SK-N-SH (cell line): ENCODE measurements at regions not wholly inside any gene's neighbourhood (a gene's known extent, or its start where the extent isn't known, plus 50 kb on each side); places are given as distances from the start of the nearest gene placed in this dataset.

ENCODE experiments used
- EP300 ChIP-seq, 2 experiments: IDR thresholded peaks; 2 replicates each; pipeline versions ENCODE4 v1.4.0 to v1.6.1; 2012; ENCODE audit warnings: borderline replicate concordance in 1 of 2, low read depth in 1 of 2, low read length in 1 of 2
- FOXJ3 ChIP-seq: sonication (generic); formaldehyde crosslinking; IDR thresholded peaks from 2 replicates; pipeline ENCODE4 v1.5.1; 2020; ENCODE audit warnings: mild to moderate bottlenecking, missing genetic modification reagents
- FOXM1 ChIP-seq: IDR thresholded peaks from 2 replicates; pipeline ENCODE4 v1.4.0; 2012; ENCODE audit warnings: low read depth, mild to moderate bottlenecking
- MAX ChIP-seq: IDR thresholded peaks from 2 replicates; pipeline ENCODE4 v1.4.0; 2012; ENCODE audit warnings: low read depth
- NRF1 ChIP-seq: IDR thresholded peaks from 2 replicates; pipeline ENCODE4 v1.6.1; 2012; ENCODE audit warnings: low read depth, mild to moderate bottlenecking, low read length
- POLR2AphosphoS5 ChIP-seq: IDR thresholded peaks from 2 replicates; pipeline ENCODE4 v1.6.1; 2012; ENCODE audit warnings: low read depth, low read length
- RXRA ChIP-seq: IDR thresholded peaks from 2 replicates; pipeline ENCODE4 v1.4.0; 2012; ENCODE audit warnings: low read depth, mild to moderate bottlenecking, borderline replicate concordance
- TAF1 ChIP-seq: IDR thresholded peaks from 2 replicates; pipeline ENCODE4 v1.6.1; 2012; ENCODE audit warnings: low read depth, mild to moderate bottlenecking, low read length, moderate library complexity, borderline replicate concordance
- TEAD4 ChIP-seq: IDR thresholded peaks from 2 replicates; pipeline ENCODE4 v1.4.0; 2012; ENCODE audit warnings: mild to moderate bottlenecking, borderline replicate concordance; ENCODE audit not compliant: insufficient read depth
- YY1 ChIP-seq: IDR thresholded peaks from 2 replicates; pipeline ENCODE4 v1.4.0; 2012; ENCODE audit warnings: low read depth, mild to moderate bottlenecking
- TF ChIP-seq, protein P1 (sequence below): fragments of 200-600 bp; sonication (generic); IDR thresholded peaks from 2 replicates; pipeline ENCODE4 v1.6.1; 2017; ENCODE audit warnings: antibody characterized with exemption, mild to moderate bottlenecking, moderate library complexity

DNA sequence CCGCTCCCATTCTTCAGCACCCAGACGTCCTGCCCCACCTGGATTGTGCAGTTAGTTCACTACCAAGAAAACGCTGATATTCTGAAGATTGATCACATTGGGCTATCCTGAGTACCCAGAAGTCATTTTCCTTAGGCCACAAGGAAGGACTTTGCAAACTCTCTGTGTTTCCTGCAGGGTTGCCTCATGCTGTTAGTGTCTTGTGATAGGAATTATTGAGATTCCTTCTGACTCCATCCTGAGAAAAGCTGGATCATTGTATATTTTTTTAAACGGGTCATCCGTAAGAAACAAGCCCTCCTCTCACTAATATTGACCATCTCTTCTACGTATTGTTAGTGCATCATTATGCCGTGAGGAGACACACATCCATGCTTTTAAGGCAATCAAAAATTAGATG is 96.0 kb upstream of the DAPK1 start:
- TF ChIP-seq TEAD4: no peak
- TF ChIP-seq TAF1: no peak
- TF ChIP-seq, protein P1, sequence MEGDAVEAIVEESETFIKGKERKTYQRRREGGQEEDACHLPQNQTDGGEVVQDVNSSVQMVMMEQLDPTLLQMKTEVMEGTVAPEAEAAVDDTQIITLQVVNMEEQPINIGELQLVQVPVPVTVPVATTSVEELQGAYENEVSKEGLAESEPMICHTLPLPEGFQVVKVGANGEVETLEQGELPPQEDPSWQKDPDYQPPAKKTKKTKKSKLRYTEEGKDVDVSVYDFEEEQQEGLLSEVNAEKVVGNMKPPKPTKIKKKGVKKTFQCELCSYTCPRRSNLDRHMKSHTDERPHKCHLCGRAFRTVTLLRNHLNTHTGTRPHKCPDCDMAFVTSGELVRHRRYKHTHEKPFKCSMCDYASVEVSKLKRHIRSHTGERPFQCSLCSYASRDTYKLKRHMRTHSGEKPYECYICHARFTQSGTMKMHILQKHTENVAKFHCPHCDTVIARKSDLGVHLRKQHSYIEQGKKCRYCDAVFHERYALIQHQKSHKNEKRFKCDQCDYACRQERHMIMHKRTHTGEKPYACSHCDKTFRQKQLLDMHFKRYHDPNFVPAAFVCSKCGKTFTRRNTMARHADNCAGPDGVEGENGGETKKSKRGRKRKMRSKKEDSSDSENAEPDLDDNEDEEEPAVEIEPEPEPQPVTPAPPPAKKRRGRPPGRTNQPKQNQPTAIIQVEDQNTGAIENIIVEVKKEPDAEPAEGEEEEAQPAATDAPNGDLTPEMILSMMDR: no peak
- TF ChIP-seq NRF1: no peak
- no peak for TF ChIP-seq RXRA
- no peak for TF ChIP-seq YY1
- TF ChIP-seq EP300 (IDR thresholded peaks at IDR 0.05; ENCODE audit: borderline replicate concordance in 1 of 2, low read depth in 1 of 2, low read length in 1 of 2): no peak
- no peak for TF ChIP-seq MAX
- no peak for TF ChIP-seq POLR2AphosphoS5
- TF ChIP-seq FOXM1: no peak
- no peak for TF ChIP-seq FOXJ3 (CRISPR knock-in tag)
